ACC112 (cell line): ENCODE measurements at regions not wholly inside any gene's neighbourhood (a gene's known extent, or its start where the extent isn't known, plus 50 kb on each side); places are given as distances from the start of the nearest gene placed in this dataset.

ENCODE experiments used
- H2AFZ ChIP-seq: fragments of 200-600 bp; sonication (generic); one replicate; pipeline ENCODE4 v1.6.0; 2017; ENCODE audit warnings: antibody characterized with exemption, low read length; ENCODE audit not compliant: unreplicated experiment
- H3K27ac ChIP-seq: fragments of 200-600 bp; sonication (generic); 2 replicates; pipeline ENCODE4 v1.5.1; 2014; ENCODE audit warnings: low read depth, mild to moderate bottlenecking, antibody characterized with exemption, low read length, moderate library complexity
- H3K27me3 ChIP-seq: fragments of 200-600 bp; sonication (generic); 2 replicates; pipeline ENCODE4 v1.6.1; 2014; ENCODE audit warnings: mild to moderate bottlenecking, antibody characterized with exemption, low read length, moderate library complexity, mixed read lengths; ENCODE audit not compliant: insufficient read depth
- H3K36me3 ChIP-seq: fragments of 200-600 bp; sonication (generic); 2 replicates; pipeline ENCODE4 v1.6.1; 2016; ENCODE audit warnings: mild to moderate bottlenecking, antibody characterized with exemption, low read length, moderate library complexity, mixed read lengths; ENCODE audit not compliant: insufficient read depth
- H3K4me1 ChIP-seq: fragments of 200-600 bp; sonication (generic); one replicate; pipeline ENCODE4 v1.6.1; 2016; ENCODE audit warnings: low read length, mixed read lengths; ENCODE audit not compliant: insufficient read depth, unreplicated experiment, control insufficient read depth
- H3K4me3 ChIP-seq: fragments of 200-600 bp; sonication (generic); 2 replicates; pipeline ENCODE4 v1.5.1; 2014; ENCODE audit warnings: mild to moderate bottlenecking, low read depth, low read length
- H3K79me2 ChIP-seq: fragments of 200-600 bp; sonication (generic); one replicate; pipeline ENCODE4 v1.6.0; 2016; ENCODE audit warnings: low read length; ENCODE audit not compliant: control insufficient read depth, unreplicated experiment, insufficient read depth

DNA sequence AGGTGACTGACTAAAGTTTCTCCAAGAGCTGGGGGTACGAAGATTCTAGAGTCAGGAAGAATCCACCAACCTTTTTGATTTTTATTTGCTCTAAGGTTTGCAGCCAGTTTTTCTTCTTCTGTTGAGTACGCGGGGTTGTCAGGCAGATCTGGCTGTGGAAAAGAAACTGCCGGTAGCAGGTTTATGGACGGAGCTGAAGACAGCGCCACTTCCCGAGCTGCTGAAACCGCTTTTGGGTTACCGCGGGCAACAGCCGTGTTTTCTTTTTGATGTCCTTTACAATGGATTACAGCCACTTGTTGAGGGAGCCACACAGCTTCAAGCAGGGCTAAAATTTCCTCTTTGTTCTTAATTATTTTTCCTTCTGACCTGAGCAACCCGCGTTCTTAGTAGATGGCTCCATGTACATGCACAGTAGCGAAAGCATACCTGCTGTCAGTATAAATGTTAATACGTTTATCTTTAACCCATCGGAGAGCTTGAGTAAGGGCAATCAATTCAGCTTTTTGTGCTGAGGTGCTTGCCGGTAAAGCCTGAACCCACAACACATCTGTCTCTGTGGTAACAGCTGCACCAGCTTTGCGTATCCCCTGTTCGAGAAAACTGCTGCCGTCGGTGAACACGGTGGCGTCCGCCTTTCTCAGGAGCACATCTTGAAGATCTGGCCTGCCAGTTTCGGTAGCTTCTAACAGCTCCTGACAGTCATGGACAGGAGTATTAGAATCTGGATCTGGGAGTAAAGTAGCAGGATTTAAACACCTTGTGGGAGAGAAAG is 674.3 kb downstream of the TMEM121 start:
- Histone ChIP-seq H3K4me3 (no peak overlapping the region), H3K4me1 (no peaks in the 10 kb centered on the region), H3K27me3 (no peaks in the 10 kb centered on the region), H3K79me2 (no peaks in the 10 kb centered on the region), H3K36me3 (no peaks in the 10 kb centered on the region), H2AFZ (no peak overlapping the region), H3K27ac (no peak overlapping the region)

DNA sequence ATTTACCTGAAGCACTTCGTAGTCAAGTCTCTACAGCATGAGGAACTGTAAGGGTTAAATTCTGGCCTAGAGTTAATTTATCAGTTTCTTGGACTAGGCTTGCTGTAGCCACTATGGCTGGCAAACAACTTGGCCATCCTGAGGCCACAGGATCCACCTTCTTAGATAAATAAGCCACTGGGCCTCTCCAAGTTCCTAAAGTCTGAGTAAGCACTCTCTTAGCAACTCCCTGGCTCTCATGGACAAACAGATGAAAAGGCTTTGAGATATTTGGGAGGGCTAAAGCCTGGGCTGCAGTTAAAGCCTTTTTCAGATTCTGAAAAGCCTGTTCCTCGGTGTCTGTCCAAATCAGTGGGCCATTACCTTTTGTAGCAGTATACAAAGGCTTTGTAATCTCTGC is 675.0 kb downstream of the TMEM121 start:
- Histone ChIP-seq H3K27ac (no peak overlapping the region), H2AFZ (no peak overlapping the region), H3K4me3 (no peak overlapping the region), H3K36me3 (no peaks in the 10 kb centered on the region), H3K4me1 (no peaks in the 10 kb centered on the region), H3K79me2 (no peaks in the 10 kb centered on the region), H3K27me3 (no peaks in the 10 kb centered on the region)

DNA sequence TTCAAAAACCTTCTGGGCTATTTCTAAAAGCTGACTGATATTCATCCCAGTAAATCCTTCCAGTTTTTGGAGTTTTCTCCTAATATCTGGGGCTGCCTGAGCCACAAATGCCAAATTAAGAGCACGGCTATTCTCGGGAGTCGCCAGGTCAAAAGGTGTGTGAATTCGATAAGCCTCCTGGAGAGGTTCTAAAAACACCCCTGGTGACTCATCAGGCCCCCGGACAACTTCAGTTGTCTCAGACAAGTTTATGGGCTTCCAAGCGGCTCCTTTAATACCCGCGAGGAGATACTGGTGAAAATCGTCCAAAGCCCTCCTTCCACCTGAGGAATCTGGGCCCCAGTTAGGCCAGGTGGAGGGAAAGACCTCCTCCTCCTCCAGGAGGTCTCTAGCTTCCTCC is 677.1 kb downstream of the TMEM121 start:
- H3K4me1 ChIP-seq, result no peaks in the 10 kb centered on the region
- no peak overlapping the region for H3K4me3 ChIP-seq
- no peak overlapping the region for H2AFZ ChIP-seq
- no peak overlapping the region for H3K27ac ChIP-seq
- no peaks in the 10 kb centered on the region for H3K27me3 ChIP-seq
- no peaks in the 10 kb centered on the region for H3K36me3 ChIP-seq
- no peaks in the 10 kb centered on the region for H3K79me2 ChIP-seq

DNA sequence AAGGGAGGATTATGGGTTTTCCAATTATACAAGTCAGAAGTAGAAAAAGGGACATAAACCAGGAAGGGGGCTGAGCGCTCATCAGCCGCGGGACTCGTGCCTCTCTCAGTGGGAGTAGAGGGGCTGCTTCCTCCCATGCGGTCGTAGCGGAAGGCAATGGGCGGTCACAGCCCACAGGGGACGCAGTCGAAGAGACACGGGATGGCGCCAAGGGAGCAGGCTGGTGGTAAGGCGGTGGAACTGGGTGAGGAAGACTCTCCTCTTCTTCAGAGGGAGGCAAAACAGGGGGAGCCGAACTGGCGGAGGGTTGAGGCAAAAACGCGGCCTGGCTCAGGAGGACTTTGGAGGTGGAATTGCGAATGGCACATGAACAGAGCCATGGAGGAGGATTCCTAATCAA is 677.7 kb downstream of the TMEM121 start:
- Histone ChIP-seq H2AFZ (no peak overlapping the region), H3K79me2 (no peaks in the 10 kb centered on the region), H3K27ac (no peak overlapping the region), H3K27me3 (no peaks in the 10 kb centered on the region), H3K36me3 (no peaks in the 10 kb centered on the region), H3K4me3 (no peak overlapping the region), H3K4me1 (no peaks in the 10 kb centered on the region)

DNA sequence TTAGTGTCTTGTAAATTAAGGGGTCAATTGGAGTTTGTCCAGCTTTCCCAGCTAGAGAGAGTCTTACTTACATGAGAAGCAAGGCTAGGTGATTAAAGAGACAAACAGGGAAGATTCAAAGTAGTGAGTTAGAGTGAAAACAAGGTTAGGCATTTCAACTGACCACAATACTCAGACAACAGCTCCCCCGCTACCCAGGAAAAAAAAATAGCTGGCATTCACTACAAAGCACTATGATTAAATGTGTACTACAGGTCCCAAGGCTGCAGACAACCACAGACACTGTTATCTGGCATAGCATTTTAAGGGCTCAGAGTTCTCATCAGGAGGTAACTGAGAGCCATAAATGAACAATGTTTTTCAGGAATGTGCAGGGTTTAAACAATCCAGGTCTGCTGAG is 680.9 kb downstream of the TMEM121 start:
- Histone ChIP-seq H2AFZ (no peak overlapping the region), H3K27me3 (no peaks in the 10 kb centered on the region), H3K27ac (no peak overlapping the region), H3K4me1 (no peaks in the 10 kb centered on the region), H3K4me3 (no peak overlapping the region), H3K36me3 (no peaks in the 10 kb centered on the region), H3K79me2 (no peaks in the 10 kb centered on the region)

DNA sequence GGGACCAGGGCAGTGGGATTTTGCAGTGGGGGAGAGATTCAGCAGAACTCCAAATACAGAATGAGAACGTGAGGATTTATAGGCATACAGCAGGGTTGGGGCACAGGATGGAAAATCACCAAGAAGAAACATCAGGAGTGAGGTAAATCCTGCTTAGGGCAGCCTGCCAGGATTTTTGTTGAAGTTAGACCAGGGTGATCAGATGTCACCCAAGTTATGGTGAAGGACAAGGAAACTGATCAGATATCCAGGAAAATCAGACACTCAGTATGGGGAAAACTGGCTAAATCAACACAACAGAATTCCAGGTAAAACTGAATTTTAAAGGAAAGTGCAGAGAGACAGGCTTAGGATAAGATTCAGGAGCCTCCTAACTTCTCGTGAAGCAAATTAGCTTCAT is 682.4 kb downstream of the TMEM121 start:
- no peak overlapping the region for H3K4me3 ChIP-seq
- no peaks in the 10 kb centered on the region for H3K79me2 ChIP-seq
- H3K27me3 ChIP-seq, result no peaks in the 10 kb centered on the region
- no peak overlapping the region for H2AFZ ChIP-seq
- no peaks in the 10 kb centered on the region for H3K4me1 ChIP-seq
- H3K36me3 ChIP-seq, result no peaks in the 10 kb centered on the region
- no peak overlapping the region for H3K27ac ChIP-seq

DNA sequence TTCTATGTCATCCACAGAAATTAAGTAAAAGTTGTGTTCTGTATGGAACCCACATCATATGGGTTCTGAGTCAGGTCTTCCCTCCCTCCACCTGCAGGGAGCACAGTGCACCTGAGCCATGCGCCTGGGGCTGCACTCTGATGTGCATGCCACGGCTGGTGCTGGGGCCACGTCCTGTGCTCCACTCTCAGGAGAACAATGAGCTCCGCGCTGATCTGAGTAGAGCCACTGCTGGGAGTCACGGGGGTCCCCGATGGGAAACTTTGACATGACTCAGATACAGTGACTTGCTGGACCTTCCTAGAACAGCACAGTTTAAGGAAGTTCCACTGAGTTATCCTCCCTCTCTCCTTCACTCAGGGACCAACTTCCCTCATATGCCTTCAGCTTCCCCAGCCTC is 683.4 kb downstream of the TMEM121 start:
- H3K36me3 ChIP-seq, result no peaks in the 10 kb centered on the region
- no peaks in the 10 kb centered on the region for H3K79me2 ChIP-seq
- H3K4me1 ChIP-seq, result no peaks in the 10 kb centered on the region
- H3K27me3 ChIP-seq, result no peaks in the 10 kb centered on the region
- no peak overlapping the region for H2AFZ ChIP-seq
- H3K4me3 ChIP-seq, result no peak overlapping the region
- no peak overlapping the region for H3K27ac ChIP-seq

DNA sequence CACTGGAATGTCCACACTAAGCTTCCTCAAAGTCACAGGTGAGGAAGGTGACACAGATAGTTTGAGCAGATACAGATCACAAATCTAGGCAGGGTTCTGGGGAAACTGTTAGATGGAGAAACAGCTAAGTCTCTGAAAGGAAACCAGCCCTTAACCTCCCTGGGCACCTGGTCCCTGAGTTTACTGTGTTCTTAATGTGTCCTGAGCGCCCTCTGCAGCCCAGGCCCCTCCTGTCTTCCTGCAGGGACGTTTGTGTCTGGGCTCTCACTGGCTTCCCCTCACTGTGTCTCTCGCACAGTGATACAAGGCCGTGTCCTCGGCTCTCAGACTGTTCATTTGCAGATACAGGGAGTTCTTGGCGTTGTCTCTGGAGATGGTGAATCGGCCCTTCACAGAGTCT is 684.3 kb downstream of the TMEM121 start:
- no peaks in the 10 kb centered on the region for H3K79me2 ChIP-seq
- no peaks in the 10 kb centered on the region for H3K27me3 ChIP-seq
- H3K4me1 ChIP-seq, result no peaks in the 10 kb centered on the region
- no peak overlapping the region for H3K27ac ChIP-seq
- H3K4me3 ChIP-seq, result no peak overlapping the region
- no peak overlapping the region for H2AFZ ChIP-seq
- H3K36me3 ChIP-seq, result no peaks in the 10 kb centered on the region

DNA sequence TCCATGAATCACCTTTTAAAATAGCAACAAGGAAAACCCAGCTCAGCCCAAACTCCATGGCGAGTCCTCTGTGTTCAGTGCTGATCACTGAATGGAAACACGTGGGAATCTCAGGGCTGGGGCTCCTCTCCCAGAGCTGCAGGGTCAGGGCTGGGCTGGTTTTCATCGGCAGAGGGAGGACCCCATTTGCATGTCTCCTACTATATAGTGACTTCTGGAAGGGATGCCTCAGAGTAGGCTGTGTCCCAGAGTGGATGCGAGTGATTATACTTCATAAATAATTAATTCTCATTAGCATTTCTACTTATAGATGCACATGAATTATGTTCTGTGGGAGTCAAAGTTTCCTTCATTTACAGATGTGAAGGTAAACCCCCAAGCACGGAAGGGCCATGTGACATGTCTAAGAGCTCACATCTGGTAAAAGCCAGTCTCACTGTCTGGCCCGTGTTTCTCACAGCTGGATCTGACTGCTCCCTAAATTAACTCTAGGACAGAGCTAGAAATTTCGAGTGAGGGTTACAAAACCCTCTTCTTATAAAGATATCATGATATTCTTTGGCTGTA is 685.0 kb downstream of the TMEM121 start:
- Histone ChIP-seq H3K4me1 (no peaks in the 10 kb centered on the region), H3K27me3 (no peaks in the 10 kb centered on the region), H3K4me3 (no peak overlapping the region), H3K36me3 (no peaks in the 10 kb centered on the region), H2AFZ (no peak overlapping the region), H3K79me2 (no peaks in the 10 kb centered on the region), H3K27ac (no peak overlapping the region)

DNA sequence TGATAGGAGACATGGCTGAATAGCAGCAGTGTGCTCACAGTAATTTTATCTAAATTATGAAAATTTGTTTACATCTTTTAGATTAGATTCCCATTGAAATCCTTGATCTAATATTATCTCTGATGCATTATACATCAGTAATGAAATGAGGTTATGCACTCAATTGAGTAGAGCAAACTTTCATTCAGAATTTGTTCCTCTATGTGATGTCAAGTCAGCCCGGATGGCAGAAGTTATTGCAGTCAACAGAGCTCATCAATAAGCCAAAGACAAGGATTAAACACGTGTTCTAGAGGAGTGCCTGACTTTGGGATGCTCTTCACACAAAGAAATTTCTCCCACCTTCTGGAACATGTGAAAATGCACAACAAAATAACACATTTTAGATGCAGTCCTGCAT is 688.8 kb downstream of the TMEM121 start:
- no peak overlapping the region for H3K4me3 ChIP-seq
- H3K27ac ChIP-seq, result no peak overlapping the region
- H3K36me3 ChIP-seq, result no peaks in the 10 kb centered on the region
- no peaks in the 10 kb centered on the region for H3K4me1 ChIP-seq
- H3K27me3 ChIP-seq, result no peaks in the 10 kb centered on the region
- no peak overlapping the region for H2AFZ ChIP-seq
- no peaks in the 10 kb centered on the region for H3K79me2 ChIP-seq

DNA sequence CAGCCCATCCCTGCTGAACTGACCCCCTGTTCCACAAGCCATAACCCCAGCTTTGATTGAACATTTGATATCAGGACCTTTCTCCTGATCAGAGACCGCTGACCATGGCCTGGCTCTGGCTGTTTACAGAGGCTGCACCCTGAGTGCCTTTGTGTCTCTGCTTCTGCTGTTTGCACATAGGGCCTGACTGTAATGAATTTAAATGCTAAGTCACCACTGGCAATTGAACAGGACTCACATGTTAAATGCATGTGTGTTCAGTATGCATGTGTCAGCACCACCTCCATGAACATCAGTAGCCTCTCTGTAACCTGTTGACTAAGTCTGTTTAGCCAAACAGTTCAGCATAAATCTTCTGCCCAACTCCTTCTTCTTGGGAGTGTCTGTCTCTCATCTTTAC is 690.3 kb downstream of the TMEM121 start:
- Histone ChIP-seq H2AFZ (no peak overlapping the region), H3K27ac (no peak overlapping the region), H3K4me3 (no peak overlapping the region), H3K36me3 (no peaks in the 10 kb centered on the region), H3K4me1 (no peaks in the 10 kb centered on the region), H3K79me2 (no peaks in the 10 kb centered on the region), H3K27me3 (no peaks in the 10 kb centered on the region)
